NCI-H128 (cell line): ENCODE measurements at regions not wholly inside any gene's neighbourhood (a gene's known extent, or its start where the extent isn't known, plus 50 kb on each side); places are given as distances from the start of the nearest gene placed in this dataset.
"Not testable (repeated sequence)": the region's sequence is repeated elsewhere in the genome, so short reads cannot be mapped to it uniquely, and the experiment has no call there.

Experiments
- DNase-seq: peaks from one replicate; lab custom pipeline; 2025; ENCODE audit not compliant: unreplicated experiment; lab: John Stamatoyannopoulos, UW

GRCh38 chr4:134145369-134145768, 56.2 kb downstream of the PABPC4L start:
- no peak for DNase-seq

- DNase-seq = no peak
These were observed 57.3 kb downstream of the PABPC4L start for GRCh38 chr4:134144337-134144736.

GRCh38 chr4:134141728-134142127, 59.9 kb downstream of the PABPC4L start:
- no peak for DNase-seq

GRCh38 chr4:134139188-134139587, 62.4 kb downstream of the PABPC4L start:
- no peak for DNase-seq

GRCh38 chr4:134132086-134132783, 69.4 kb downstream of the PABPC4L start:
- no peak for DNase-seq

GRCh38 chr4:134126955-134127354, 74.6 kb downstream of the PABPC4L start:
- DNase-seq = no peak

GRCh38 chr4:134126000-134126560, 75.5 kb downstream of the PABPC4L start:
- no peak for DNase-seq

- DNase-seq = no peak
These were observed 78.7 kb downstream of the PABPC4L start for GRCh38 chr4:134122903-134123302.

GRCh38 chr4:134117392-134118183, 84.0 kb downstream of the PABPC4L start:
- no peak for DNase-seq

- DNase-seq = no peak
These were observed 111.7 kb downstream of the PABPC4L start for GRCh38 chr4:134089885-134090284.

GRCh38 chr4:134085496-134085895, 116.1 kb downstream of the PABPC4L start:
- DNase-seq = no peak

- not testable (repeated sequence) for DNase-seq
These were observed 122.5 kb downstream of the PABPC4L start for GRCh38 chr4:134079085-134079484.

- DNase-seq = no peak
These were observed 123.2 kb downstream of the PABPC4L start for GRCh38 chr4:134078230-134078914.

GRCh38 chr4:134073711-134074110, 127.9 kb downstream of the PABPC4L start:
- no peak for DNase-seq

GRCh38 chr4:134072137-134072536, 129.5 kb downstream of the PABPC4L start:
- DNase-seq = no peak

GRCh38 chr4:134070174-134070573, 131.4 kb downstream of the PABPC4L start:
- DNase-seq = no peak

GRCh38 chr4:134057356-134057755, 144.2 kb downstream of the PABPC4L start:
- DNase-seq = no peak

GRCh38 chr4:134046221-134046620, 155.4 kb downstream of the PABPC4L start:
- DNase-seq = not testable (repeated sequence)

- DNase-seq = no peak
These were observed 156.2 kb downstream of the PABPC4L start for GRCh38 chr4:134045411-134045810.

- no peak for DNase-seq
These were observed 158.3 kb downstream of the PABPC4L start for GRCh38 chr4:134043266-134043665.

- DNase-seq = no peak
These were observed 173.2 kb downstream of the PABPC4L start for GRCh38 chr4:134028421-134028820.
